PFSK-1 (cell line): ENCODE measurements at regions not wholly inside any gene's neighbourhood (a gene's known extent, or its start where the extent isn't known, plus 50 kb on each side); places are given as distances from the start of the nearest gene placed in this dataset.

ENCODE experiments used
- FOXP2 ChIP-seq: optimal IDR thresholded peaks from 2 replicates; pipeline ENCODE3; 2011; ENCODE audit warnings: borderline replicate concordance, control low read depth, inconsistent platforms; ENCODE audit not compliant: insufficient read depth; ENCODE audit errors: extremely low read length, extremely low read depth
- POLR2AphosphoS5 ChIP-seq: IDR thresholded peaks from 2 replicates; pipeline ENCODE4 v1.6.1; 2012; ENCODE audit warnings: low read depth, mild to moderate bottlenecking, control low read depth, low read length, moderate library complexity
- SIN3A ChIP-seq: IDR thresholded peaks from 2 replicates; pipeline ENCODE4 v1.6.1; 2012; ENCODE audit warnings: mild to moderate bottlenecking, low read length, moderate library complexity, borderline replicate concordance; ENCODE audit not compliant: insufficient read depth
- TAF1 ChIP-seq: IDR thresholded peaks from 2 replicates; pipeline ENCODE4 v1.6.1; 2012; ENCODE audit warnings: low read length, control low read depth, borderline replicate concordance; ENCODE audit not compliant: insufficient read depth
- TF ChIP-seq, protein P1 (sequence below), 2 experiments: IDR thresholded peaks; 2 replicates each; pipeline versions ENCODE4 v1.6.1 to v1.8.0; 2011 to 2012; ENCODE audit warnings: low read depth in 2 of 2, low read length in 2 of 2, control low read depth in 1 of 2, inconsistent platforms in 1 of 2, mild to moderate bottlenecking in 1 of 2, moderate library complexity in 1 of 2; ENCODE audit not compliant: insufficient read depth in 1 of 2

DNA sequence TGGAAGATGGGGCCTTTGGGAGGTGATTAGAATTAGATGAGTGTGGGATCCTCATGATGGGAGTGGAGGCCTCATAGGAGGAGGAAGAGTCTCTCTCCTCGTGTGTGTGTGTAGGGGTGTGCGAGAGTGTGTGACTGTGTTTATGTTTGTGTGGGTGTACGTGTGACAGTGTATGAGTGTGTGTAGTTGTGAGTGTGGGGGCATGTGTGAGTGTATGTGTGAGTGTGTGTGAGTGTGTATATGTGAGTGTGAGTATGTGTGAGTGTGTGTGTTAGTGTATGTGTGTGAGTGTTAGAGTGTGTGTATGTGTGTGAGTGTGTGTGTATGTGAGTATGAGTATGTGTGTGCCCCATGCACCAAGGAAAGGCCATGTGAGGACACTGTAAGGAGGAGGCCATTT is 68.2 kb upstream of the SMIM15 start:
- TF ChIP-seq FOXP2 (no peak), SIN3A (no peak), TAF1 (no peak), POLR2AphosphoS5 (no peak)
- TF ChIP-seq, protein P1, sequence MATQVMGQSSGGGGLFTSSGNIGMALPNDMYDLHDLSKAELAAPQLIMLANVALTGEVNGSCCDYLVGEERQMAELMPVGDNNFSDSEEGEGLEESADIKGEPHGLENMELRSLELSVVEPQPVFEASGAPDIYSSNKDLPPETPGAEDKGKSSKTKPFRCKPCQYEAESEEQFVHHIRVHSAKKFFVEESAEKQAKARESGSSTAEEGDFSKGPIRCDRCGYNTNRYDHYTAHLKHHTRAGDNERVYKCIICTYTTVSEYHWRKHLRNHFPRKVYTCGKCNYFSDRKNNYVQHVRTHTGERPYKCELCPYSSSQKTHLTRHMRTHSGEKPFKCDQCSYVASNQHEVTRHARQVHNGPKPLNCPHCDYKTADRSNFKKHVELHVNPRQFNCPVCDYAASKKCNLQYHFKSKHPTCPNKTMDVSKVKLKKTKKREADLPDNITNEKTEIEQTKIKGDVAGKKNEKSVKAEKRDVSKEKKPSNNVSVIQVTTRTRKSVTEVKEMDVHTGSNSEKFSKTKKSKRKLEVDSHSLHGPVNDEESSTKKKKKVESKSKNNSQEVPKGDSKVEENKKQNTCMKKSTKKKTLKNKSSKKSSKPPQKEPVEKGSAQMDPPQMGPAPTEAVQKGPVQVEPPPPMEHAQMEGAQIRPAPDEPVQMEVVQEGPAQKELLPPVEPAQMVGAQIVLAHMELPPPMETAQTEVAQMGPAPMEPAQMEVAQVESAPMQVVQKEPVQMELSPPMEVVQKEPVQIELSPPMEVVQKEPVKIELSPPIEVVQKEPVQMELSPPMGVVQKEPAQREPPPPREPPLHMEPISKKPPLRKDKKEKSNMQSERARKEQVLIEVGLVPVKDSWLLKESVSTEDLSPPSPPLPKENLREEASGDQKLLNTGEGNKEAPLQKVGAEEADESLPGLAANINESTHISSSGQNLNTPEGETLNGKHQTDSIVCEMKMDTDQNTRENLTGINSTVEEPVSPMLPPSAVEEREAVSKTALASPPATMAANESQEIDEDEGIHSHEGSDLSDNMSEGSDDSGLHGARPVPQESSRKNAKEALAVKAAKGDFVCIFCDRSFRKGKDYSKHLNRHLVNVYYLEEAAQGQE (IDR thresholded peaks at IDR 0.05; ENCODE audit: insufficient read depth in 1 of 2, low read depth in 2 of 2, low read length in 2 of 2): no peak

- no peak for TF ChIP-seq TAF1
- no peak for TF ChIP-seq FOXP2
- TF ChIP-seq SIN3A: no peak
Observed at GRCh38 chr5:61231813-61232212, 69.5 kb upstream of the SMIM15 start.

GRCh38 chr5:61232490-61233050 is 70.3 kb upstream of the SMIM15 start:
- TF ChIP-seq FOXP2: no peak
- TF ChIP-seq TAF1: no peak
- TF ChIP-seq POLR2AphosphoS5: no peak
- TF ChIP-seq SIN3A: no peak
- TF ChIP-seq, protein P1 (IDR thresholded peaks at IDR 0.05; ENCODE audit: insufficient read depth in 1 of 2, low read depth in 2 of 2, low read length in 2 of 2): no peak

DNA sequence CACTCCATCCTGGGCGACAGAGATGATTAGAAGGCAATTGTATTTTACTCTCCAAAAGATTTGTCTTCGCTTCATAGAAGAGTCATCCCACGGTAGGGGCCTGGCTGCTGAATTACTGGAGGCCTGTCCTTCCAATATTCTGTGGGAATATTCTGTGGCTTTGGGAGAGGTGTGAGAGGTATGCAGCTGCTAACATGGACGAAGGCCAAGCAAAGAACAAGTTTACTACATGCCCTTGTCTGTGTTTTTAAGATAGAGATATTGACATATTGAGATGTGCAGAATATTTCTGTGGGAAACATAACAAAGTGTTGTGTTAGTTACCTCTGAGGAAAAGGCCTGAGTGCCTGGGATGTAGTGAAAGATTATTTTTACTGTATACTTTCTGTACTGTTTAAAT is 71.8 kb upstream of the SMIM15 start:
- no peak for TF ChIP-seq SIN3A
- no peak for TF ChIP-seq FOXP2
- TF ChIP-seq, protein P1 (IDR thresholded peaks at IDR 0.05; ENCODE audit: insufficient read depth in 1 of 2, low read depth in 2 of 2, low read length in 2 of 2): no peak
- TF ChIP-seq POLR2AphosphoS5: no peak
- TF ChIP-seq TAF1: no peak

DNA sequence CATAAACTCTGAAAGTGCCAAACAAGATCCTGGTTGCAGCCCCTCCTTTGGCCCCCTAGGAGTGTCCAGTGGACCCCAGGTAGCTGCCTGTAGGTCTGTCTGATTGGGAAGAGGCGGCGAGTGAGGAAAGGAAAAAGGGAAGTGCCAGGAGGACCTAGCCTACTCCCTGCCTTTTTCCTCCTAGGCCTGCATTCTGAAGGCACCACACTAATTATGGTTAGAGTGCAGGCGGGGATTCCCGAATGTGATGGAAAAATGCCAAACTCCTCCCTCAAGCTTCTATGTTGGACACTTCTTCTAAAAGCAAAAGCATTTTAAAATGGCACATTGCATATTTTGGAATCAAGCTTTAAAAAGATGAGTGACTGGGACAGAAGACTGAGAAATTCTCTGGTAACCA is 83.2 kb upstream of the SMIM15 start:
- TF ChIP-seq, protein P1 (IDR thresholded peaks at IDR 0.05; ENCODE audit: insufficient read depth in 1 of 2, low read depth in 2 of 2, low read length in 2 of 2): no peak
- TF ChIP-seq POLR2AphosphoS5 (no peak), FOXP2 (no peak), TAF1 (no peak), SIN3A (no peak)
